GM19328 (cell line): ENCODE measurements at regions not wholly inside any gene's neighbourhood (a gene's known extent, or its start where the extent isn't known, plus 50 kb on each side); places are given as distances from the start of the nearest gene placed in this dataset.

ENCODE experiments used
- ATAC-seq: cut with Tn5 transposase; IDR thresholded peaks from one replicate; pipeline ENCODE4 v1.9.1; 2021; ENCODE audit warnings: mild to moderate bottlenecking, moderate library complexity; ENCODE audit not compliant: unreplicated experiment

- no peak for ATAC-seq
Observed at GRCh38 chr10:10346390-10347150, 671.1 kb upstream of the CELF2 start.

- no peak for ATAC-seq
Observed at GRCh38 chr10:10350050-10350449, 667.6 kb upstream of the CELF2 start.

- ATAC-seq = no peak
Observed at GRCh38 chr10:10351451-10351850, 666.2 kb upstream of the CELF2 start.

GRCh38 chr10:10353326-10353868, 664.3 kb upstream of the CELF2 start:
- no peak for ATAC-seq

GRCh38 chr10:10359263-10359662, 658.4 kb upstream of the CELF2 start:
- ATAC-seq = no peak

- no peak for ATAC-seq
Observed at GRCh38 chr10:10361301-10361885, 656.3 kb upstream of the CELF2 start.

GRCh38 chr10:10362800-10363199, 654.9 kb upstream of the CELF2 start:
- ATAC-seq = no peak

- no peak for ATAC-seq
Observed at GRCh38 chr10:10363217-10363616, 654.5 kb upstream of the CELF2 start.

- no peak for ATAC-seq
Observed at GRCh38 chr10:10364902-10365301, 652.8 kb upstream of the CELF2 start.

GRCh38 chr10:10365676-10366075, 652.0 kb upstream of the CELF2 start:
- ATAC-seq = no peak

GRCh38 chr10:10366836-10367235, 650.8 kb upstream of the CELF2 start:
- ATAC-seq = no peak

- no peak for ATAC-seq
Observed at GRCh38 chr10:10367264-10367663, 650.4 kb upstream of the CELF2 start.

- ATAC-seq = no peak
Observed at GRCh38 chr10:10368951-10369576, 648.6 kb upstream of the CELF2 start.

GRCh38 chr10:10385831-10386230, 631.8 kb upstream of the CELF2 start:
- ATAC-seq = no peak

GRCh38 chr10:10389182-10389581, 628.5 kb upstream of the CELF2 start:
- no peak for ATAC-seq

- ATAC-seq = no peak
Observed at GRCh38 chr10:10392511-10392910, 625.2 kb upstream of the CELF2 start.

- ATAC-seq = no peak
Observed at GRCh38 chr10:10394933-10395658, 622.6 kb upstream of the CELF2 start.

GRCh38 chr10:10396601-10397000, 621.1 kb upstream of the CELF2 start:
- ATAC-seq = no peak

GRCh38 chr10:10397906-10398305, 619.8 kb upstream of the CELF2 start:
- ATAC-seq = no peak

GRCh38 chr10:10403762-10404161, 613.9 kb upstream of the CELF2 start:
- no peak for ATAC-seq

GRCh38 chr10:10417671-10418070, 600.0 kb upstream of the CELF2 start:
- ATAC-seq = no peak
